ENCODE measurements at regions not wholly inside any gene's neighbourhood (a gene's known extent, or its start where the extent isn't known, plus 50 kb on each side); places are given as distances from the start of the nearest gene placed in this dataset.

DNA sequence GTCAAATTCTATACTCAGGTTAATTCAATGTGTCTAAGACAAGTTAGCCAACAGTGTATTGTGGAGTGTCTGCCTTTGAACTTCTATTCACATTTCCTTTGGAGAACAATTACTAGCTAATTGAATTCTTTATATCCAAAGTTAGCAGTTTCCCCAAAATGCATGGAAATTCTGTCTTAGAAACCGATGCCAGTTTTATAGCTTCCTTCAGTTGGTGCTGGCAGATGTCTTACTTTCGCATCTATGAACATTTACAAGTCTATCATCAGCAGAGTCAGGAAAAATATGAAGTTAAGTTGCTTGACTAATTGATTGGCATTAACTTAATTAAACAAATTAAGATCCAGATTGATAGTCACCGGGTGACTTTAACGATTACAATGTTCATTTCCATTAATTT, 527.6 kb upstream of the CDH18 start:
- DNase-seq, result no peak

DNA sequence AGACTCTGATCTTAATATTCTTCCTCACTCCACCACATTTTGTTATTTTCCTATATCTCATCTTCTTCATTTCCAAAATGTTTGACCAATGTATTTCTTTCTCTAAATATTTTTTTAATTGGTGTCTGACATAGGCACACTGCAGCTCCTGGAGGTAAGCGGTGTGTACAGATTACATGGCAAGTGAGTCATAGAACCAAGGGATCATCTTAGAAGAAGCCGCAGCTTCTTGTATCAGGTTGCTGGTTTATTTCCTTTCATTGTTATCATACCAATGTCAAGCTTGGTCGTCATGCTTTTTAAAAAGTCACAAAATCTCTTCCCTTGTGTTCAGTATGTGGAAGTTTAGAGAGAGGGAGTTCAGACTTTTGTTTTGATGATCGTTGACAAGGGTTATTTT, 526.1 kb upstream of the CDH18 start:
- DNase-seq, result no peak

DNA sequence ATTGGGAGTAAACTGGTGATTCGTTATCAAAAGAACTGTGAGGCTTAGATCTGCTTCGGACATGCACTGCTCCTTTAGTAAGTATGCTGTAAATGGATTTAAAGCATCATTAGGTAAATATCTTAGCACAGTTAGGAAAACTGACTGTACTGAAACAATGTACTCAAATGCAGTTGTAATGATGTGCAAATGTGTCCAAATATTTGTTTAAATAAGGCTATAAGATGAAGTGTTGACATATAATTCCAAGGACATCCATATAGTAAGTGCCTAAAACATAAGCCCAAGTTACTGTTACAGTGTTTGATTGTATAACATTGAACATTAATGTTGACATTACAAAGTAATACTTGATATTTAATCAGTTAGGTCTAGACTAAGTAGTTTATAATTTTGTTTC, 512.5 kb upstream of the CDH18 start:
- no peak for DNase-seq

DNA sequence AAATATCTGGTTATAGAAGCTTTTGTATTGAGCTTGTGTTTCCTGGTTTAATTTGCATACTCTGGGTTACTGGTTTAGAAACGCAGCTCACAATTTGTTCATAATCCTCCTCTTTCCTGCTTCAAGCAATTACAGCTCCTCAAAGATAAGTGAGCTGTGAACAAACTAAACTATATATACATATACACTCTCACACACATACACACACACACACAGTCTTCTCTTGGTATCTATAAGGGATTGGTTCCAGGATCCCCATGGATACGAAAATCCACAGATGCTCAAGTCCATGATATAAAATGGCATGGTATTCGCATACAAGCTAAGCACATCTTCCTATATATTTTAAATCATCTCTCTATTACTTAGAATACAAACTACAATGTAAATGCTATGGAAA, 510.9 kb upstream of the CDH18 start:
- no peak for DNase-seq

DNA sequence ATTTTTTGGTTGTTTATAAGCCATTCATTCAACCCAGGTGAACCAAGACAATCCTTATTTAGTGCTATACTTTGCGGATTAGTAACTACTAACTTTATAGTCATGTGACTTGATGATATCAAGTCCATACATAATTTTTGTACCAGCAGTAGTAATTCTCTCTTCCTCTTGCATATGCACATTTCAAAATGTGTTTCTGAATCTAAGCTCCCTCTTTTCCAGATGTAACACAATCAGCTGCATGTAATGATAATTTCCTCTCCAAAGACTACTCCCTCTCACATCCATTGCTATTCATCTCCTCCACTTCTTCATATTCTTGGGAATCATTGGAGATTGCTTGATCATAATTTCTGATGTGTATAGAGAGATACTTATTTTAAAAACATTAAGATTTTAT, 510.1 kb upstream of the CDH18 start:
- DNase-seq, result no peak

DNA sequence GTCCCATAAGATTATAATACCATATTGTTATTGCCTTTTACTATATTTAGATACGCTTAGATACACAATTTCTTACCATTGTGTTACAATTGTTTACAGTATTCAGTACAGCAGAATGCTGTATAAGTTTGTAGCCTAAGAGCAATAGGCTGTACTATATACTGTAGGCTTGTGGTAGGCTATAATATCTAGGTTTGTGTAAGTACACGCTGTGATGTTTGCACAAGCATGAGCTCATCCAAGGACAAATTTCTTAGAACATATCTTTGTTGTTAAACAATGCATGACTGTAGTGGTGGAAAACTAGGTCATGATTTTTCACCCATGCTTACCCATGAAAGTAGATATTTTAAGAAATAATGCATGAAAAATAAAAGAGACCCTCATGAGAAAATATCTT, 509.4 kb upstream of the CDH18 start:
- DNase-seq, result no peak

DNA sequence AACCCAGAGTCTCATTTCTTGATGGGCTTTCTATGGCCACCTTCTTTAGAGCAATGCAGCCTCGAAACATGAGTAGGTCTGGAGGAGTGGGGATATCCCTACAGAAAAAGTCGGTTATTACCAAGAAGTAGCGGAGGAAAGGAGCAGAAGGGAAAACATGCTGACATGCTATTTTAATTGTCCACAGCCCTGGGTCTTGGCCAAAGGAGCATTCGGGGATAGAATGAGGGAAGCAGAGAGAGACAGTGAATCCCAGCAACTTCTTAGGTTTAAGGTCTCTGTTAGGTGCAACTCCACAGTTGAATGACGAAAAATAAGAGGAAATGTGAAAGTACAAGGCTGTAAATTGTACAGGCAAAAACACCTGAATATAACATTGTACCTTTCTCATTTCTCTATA, 506.7 kb upstream of the CDH18 start:
- DNase-seq, result no peak

DNA sequence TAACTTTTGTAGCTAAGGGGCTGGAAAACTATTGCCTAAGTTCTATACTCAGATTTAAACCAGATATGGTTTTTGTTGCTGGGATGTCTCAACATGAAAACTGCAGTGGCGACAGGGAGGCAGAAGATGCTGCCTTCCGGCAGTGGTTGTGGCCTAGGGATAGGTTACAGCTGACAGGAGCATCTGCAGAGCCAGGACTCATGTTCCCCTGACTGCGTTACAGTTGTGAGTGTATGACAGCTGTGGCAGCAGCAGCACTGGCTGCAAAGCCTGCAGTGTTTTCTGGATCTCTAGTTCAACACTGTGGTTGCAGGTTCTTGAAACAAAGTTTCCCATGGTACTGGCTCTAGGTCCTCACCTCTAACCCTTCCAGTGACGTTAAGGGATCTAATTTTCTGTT, 498.8 kb upstream of the CDH18 start:
- DNase-seq, result no peak

DNA sequence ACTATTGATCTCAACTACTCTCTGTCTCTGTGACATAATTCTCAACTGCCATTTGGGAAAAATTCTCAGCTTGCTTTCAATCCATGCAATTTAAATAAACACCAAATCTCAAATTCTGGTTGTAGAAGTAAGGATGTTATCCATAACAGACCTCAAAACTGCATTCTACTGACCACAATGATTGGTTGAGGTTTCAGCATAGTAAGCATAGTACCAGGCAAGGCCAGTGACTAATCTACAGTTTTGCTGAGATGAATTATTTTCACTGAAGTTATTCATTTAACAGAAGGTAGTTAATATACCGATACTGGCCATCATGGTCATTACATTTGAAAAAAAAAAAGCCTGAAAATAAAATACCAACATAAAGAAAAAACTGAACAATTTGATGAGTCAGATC, 488.0 kb upstream of the CDH18 start:
- DNase-seq, result no peak

DNA sequence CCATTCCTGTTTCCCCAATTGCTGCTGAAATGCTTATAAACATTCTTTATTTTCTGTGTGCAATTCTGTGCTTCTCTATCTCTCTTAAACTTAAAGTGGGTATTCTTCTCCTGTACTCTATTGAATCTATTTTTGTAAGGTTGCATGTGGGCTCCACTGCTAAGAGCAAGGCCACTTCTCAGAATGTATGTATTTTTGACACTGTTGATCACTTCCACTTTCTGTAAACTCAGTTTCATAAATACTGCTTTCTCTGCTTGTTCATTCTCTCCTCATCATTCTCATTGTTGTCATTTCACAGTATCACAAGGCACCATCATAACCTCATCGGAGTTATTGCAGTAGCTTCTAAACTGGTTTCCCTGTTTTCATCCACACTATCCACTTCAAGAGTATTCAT, 483.0 kb upstream of the CDH18 start:
- DNase-seq, result no peak

DNA sequence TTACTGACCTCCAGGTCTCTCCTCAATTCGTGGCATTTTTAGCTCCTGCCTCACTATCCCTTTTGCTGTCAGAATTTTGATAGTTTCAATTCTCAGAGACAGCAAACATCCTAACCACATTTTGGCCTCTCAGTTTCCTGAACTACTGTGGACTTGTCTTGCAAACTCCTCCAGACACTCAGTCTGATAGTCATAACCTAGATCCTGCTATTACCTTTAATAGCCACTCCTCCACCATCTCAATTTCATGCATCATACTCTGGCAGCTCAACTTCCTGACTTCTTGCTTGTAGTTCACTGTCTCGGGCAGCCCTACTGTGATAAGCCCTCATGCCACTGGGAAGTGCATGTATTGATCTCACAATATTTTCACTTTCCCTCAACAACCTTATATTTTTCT, 481.8 kb upstream of the CDH18 start:
- DNase-seq, result no peak

DNA sequence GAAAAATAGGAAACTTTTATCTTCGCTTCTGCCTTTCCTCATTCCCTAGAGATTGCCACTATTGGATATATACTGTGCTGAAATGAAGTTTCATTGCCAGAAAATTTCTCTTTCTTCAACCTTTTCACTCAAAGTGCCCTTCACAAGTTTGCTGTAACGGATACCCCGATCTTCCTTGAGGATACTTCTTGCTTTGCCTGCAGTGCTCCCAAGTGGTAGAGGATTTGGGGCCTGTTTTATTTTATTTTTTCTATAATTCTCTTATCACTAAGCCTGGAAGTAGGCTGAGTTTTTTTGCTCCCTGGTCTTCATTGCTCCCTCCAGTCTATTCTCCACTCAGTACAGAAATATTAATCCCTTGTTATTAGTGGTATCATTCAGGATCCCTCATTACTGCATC, 481.4 kb upstream of the CDH18 start:
- DNase-seq, result no peak

DNA sequence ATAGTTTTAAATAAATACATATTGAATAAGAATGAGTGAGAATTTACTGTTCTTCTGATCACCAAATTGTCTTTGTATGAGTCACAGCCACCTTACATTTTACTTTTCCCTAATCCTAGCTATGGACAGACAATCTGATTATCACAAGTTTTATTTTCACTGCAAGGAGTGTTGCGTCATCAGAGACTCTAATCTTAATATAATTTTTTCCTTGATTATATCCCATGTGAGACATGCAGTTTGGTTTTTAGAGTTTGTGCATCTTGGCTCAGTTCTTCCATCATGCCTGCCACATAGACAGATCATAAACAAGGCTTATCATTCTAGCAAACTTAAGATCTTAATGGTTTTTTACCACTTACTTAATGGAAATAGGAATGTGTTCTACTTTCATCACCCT, 478.5 kb upstream of the CDH18 start:
- no peak for DNase-seq

DNA sequence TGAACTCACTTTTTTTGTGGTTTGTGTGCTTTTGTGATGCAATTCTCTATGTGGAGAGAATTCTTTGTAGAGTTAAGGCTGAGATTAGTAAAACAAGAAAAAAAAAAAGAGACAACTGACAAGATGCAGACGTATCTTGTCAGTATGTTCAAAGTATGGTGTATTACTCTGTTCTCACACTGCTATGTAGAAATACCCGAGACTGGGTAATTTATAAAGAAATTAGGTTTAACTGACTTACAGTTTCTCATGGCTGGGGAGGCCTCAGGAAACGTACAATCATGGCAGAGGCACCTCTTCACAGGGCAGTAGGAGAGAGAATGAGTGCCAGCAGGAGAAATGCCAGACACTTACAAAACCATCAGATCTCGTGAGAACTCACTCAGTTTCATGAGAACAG, 475.2 kb upstream of the CDH18 start:
- DNase-seq, result no peak

DNA sequence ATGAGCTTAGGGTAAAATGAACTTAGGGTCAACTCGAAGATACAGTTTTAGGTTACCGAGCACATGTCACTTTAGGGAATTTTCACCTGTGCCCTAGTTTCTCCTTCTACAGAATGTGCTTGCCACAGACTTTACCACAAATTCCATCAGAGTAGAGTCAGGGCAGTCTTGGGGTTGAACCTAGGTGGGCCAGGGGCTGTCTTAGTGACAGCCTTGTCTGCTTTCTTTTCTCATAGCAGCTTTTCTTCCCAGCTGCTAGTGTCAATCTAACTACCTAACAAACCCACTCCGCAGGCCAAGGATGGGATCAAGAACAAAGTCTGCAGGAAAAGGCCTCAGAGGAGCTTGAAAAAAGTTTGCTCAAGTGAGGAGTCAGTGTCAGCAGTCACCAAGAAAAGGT, 458.1 kb upstream of the CDH18 start:
- no peak for DNase-seq

DNA sequence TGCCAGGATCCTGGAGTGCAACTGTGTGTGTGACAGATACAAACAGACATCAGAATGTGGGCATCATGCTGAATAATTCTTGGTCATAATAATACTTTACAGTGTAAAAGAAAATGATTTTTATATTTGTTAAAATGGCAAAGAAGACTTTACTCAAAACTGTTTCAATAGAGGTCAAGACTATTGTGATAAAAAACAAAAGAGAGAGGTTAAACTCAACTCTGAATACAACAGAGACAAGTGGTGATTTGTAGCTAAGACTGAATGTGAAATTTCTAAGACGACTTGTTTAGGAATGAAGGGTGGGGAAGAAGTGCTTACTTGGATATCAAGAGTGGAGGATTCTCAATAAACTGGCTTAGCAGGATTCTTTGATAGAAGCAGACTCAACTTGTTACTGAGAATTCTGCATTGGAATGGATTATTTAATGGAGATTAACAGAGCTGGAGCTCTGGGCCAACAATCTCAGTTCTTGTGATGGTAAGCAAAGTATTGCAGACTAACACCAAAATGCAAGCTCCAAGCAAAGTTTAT, 457.4 kb upstream of the CDH18 start:
- DNase-seq, result no peak

DNA sequence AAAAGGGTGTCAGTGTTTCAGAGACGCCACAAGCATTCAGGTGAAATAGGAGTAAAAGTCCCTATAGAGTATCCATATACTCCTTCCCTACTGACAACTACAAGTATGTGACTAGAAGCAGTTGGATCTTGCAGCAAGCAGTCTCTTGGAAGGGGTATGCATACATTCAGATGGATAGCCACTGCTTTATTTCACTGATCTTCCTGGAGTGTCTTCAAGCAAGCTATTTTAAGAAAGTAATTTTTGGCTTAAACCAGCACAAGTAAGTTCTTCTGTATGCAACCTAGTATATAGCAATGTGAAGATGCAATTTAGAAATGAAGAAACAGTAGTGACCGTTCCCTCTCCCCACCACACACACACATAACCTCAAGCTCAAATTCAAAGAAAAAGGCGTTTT, 446.8 kb upstream of the CDH18 start:
- DNase-seq, result no peak

DNA sequence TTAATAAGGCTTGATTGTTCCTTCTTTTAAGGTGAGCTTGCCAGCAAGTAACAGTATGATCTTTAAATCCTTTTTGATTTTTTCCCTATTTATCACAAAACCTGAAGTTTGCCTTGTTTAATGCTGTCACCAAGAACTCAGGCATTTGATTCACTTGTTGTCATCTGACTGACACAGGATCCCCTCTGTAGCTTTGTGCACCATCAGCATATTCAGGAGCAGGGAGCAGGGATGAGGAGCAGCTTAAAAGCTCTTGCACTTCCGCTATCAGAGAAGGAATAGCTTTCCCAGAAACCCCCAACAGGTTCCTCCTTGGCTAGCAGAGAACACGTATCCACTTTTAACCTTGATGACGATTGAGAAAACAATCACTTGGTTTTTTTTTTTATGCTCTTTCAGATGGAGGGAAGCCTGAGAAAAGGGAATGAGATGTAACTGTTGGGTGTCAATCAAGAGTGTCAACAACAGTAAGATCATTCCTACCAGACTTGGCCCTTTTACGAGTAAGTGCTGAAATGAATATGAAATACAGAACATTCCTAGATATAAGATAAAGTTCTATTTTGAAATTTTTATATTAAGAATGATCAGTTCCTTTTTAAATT, 433.1 kb upstream of the CDH18 start:
- DNase-seq, result no peak

All from CD4-positive, alpha-beta T cell treated with Interleukin-17A for 1 hour (primary cell).